Natural killer cell (primary cell): ENCODE measurements at regions not wholly inside any gene's neighbourhood (a gene's known extent, or its start where the extent isn't known, plus 50 kb on each side); places are given as distances from the start of the nearest gene placed in this dataset.

Experiments
- ATAC-seq, 3 donors: fragments of 150-1000 bp in 2 of 3; fragments of 200-7000 bp in 1 of 3; cut with Tn5 transposase; 1 replicate in 1 of 3; 2 replicates in 2 of 3; pipeline ENCODE4 v1.10.0; 2021; ENCODE audit warnings: mild to moderate bottlenecking in 2 of 3, moderate library complexity in 2 of 3
- DNase-seq, 2 donors: peaks; one replicate each; pipeline versions ENCODE4 v3.0.0 to v3.0.0-alpha.2; 2013 to 2021; ENCODE audit warnings: mixed read lengths in 1 of 2
- H3K27ac ChIP-seq: one replicate; pipeline ENCODE4 v1.5.1; 2013; ENCODE audit warnings: mild to moderate bottlenecking, low read length
- H3K27me3 ChIP-seq: one replicate; pipeline ENCODE4 v1.6.1; 2013; ENCODE audit warnings: low read length; ENCODE audit not compliant: control insufficient read depth, insufficient read depth
- H3K36me3 ChIP-seq: one replicate; pipeline ENCODE4 v1.6.1; 2013; ENCODE audit warnings: low read length; ENCODE audit not compliant: control insufficient read depth, insufficient read depth
- H3K4me1 ChIP-seq: one replicate; pipeline ENCODE4 v1.6.1; 2013; ENCODE audit warnings: low read length; ENCODE audit not compliant: control insufficient read depth, insufficient read depth
- H3K4me3 ChIP-seq: one replicate; pipeline ENCODE4 v1.5.1; 2013; ENCODE audit warnings: low read length
- H3K9me3 ChIP-seq: one replicate; pipeline ENCODE4 v1.6.1; 2013; ENCODE audit warnings: low read length; ENCODE audit not compliant: control insufficient read depth, insufficient read depth
- H3K27ac Mint-ChIP-seq, 2 donors: one replicate each; pipeline ENCODE4 v1.8.0; 2022; ENCODE audit warnings: mild to moderate bottlenecking in 2 of 2, mixed read lengths in 2 of 2, moderate library complexity in 1 of 2
- H3K27me3 Mint-ChIP-seq, 2 donors: one replicate each; pipeline ENCODE4 v1.8.0; 2022; ENCODE audit warnings: low read depth in 2 of 2, mixed read lengths in 2 of 2
- H3K36me3 Mint-ChIP-seq: one replicate; pipeline ENCODE4 v1.8.0; 2022; ENCODE audit warnings: mixed read lengths
- H3K4me1 Mint-ChIP-seq, 2 donors: one replicate each; pipeline ENCODE4 v1.8.0; 2022; ENCODE audit warnings: mixed read lengths in 2 of 2
- H3K4me3 Mint-ChIP-seq: one replicate; pipeline ENCODE4 v1.8.0; 2022; ENCODE audit warnings: mild to moderate bottlenecking, moderate library complexity, mixed read lengths
- H3K9me3 Mint-ChIP-seq, 2 donors: one replicate each; pipeline ENCODE4 v1.8.0; 2022; ENCODE audit warnings: mixed read lengths in 2 of 2
- CTCF ChIP-seq: fragments of 200-600 bp; IDR thresholded peaks from one replicate; pipeline ENCODE4 v1.8.0; 2022; ENCODE audit warnings: antibody characterized with exemption
- WGBS: methylation state at CpG from one replicate; pipeline ENCODE4 v1.1.7; 2013; ENCODE audit warnings: missing lambda C conversion rate; ENCODE audit not compliant: insufficient coverage; 5-methylcytosine and 5-hydroxymethylcytosine counted together
- intact Hi-C: fragments of 100-400 bp; cut with micrococcal nuclease; formaldehyde crosslinking; loops from one replicate; pipeline ENCODE4 v1.14.2; 2022

GRCh38 chr6:149130090-149130489 is 187.4 kb upstream of the TAB2 start:
- ATAC-seq = no peak
- Histone ChIP-seq H3K4me3 (no peak overlapping the region), H3K9me3 (no peaks in the 10 kb centered on the region), H3K4me1 (peaks cover 5% of the 10 kb centered on the region), H3K36me3 (no peaks in the 10 kb centered on the region), H3K27ac (no peak overlapping the region), H3K27me3 (no peaks in the 10 kb centered on the region)
- Mint-ChIP-seq H3K27ac (no peak overlapping the region), H3K27me3 (peaks cover 0 to 11% of the 10 kb centered on the region in 2 donors), H3K36me3 (no peaks in the 10 kb centered on the region), H3K4me1 (peaks cover 0 to 5% of the 10 kb centered on the region in 2 donors), H3K4me3 (no peak overlapping the region), H3K9me3 (no peaks in the 10 kb centered on the region)
- no peak for DNase-seq
- intact Hi-C loops = no loop called here
- no peak for TF ChIP-seq CTCF
- 100% methylated on average over 1 of the region's 1 CpG for WGBS

- intact Hi-C loops = no loop called here
- WGBS = 94% methylated on average over 7 of the region's 7 CpGs
- H3K4me1 Mint-ChIP-seq = peaks cover 0 to 5% of the 10 kb centered on the region in 2 donors
Measured at GRCh38 chr6:149130508-149130907, 187.0 kb upstream of the TAB2 start.

GRCh38 chr6:149131891-149132290 is 185.6 kb upstream of the TAB2 start:
- ATAC-seq (no peak), DNase-seq (no peak)
- intact Hi-C loops = no loop called here
- Mint-ChIP-seq H3K9me3 (no peaks in the 10 kb centered on the region), H3K27ac (no peak overlapping the region), H3K36me3 (no peaks in the 10 kb centered on the region), H3K4me1 (peaks cover 0 to 5% of the 10 kb centered on the region in 2 donors), H3K27me3 (peaks cover 0 to under 1% of the 10 kb centered on the region in 2 donors), H3K4me3 (no peak overlapping the region)
- H3K27ac ChIP-seq = no peak overlapping the region
- H3K4me3 ChIP-seq = no peak overlapping the region
- H3K9me3 ChIP-seq = no peaks in the 10 kb centered on the region
- H3K36me3 ChIP-seq = no peaks in the 10 kb centered on the region
- 75% methylated on average over 4 of the region's 4 CpGs for WGBS
- H3K4me1 ChIP-seq = peaks cover 5% of the 10 kb centered on the region
- no peaks in the 10 kb centered on the region for H3K27me3 ChIP-seq
- TF ChIP-seq CTCF = no peak

More at GRCh38 chr6:149130508-149130907, 187.0 kb upstream of the TAB2 start:
- ATAC-seq (no peak), DNase-seq (no peak)
- Histone ChIP-seq H3K4me3 (no peak overlapping the region), H3K27me3 (no peaks in the 10 kb centered on the region), H3K36me3 (no peaks in the 10 kb centered on the region), H3K9me3 (no peaks in the 10 kb centered on the region), H3K27ac (no peak overlapping the region), H3K4me1 (peaks cover 5% of the 10 kb centered on the region)
- Mint-ChIP-seq H3K4me3 (no peak overlapping the region), H3K9me3 (no peaks in the 10 kb centered on the region), H3K36me3 (no peaks in the 10 kb centered on the region), H3K27me3 (peaks cover 0 to 8% of the 10 kb centered on the region in 2 donors), H3K27ac (no peak overlapping the region)
- no peak for TF ChIP-seq CTCF

GRCh38 chr6:149132336-149132735 is 185.2 kb upstream of the TAB2 start:
- no peaks in the 10 kb centered on the region for H3K36me3 Mint-ChIP-seq
- no peak for ATAC-seq
- no peak for DNase-seq
- H3K4me1 Mint-ChIP-seq = peaks cover 0 to 5% of the 10 kb centered on the region in 2 donors
- no peak for TF ChIP-seq CTCF
- intact Hi-C loops = no loop called here
- no peak overlapping the region for H3K27ac Mint-ChIP-seq
- peaks cover 5% of the 10 kb centered on the region for H3K4me1 ChIP-seq
- H3K27me3 ChIP-seq = no peaks in the 10 kb centered on the region
- no peaks in the 10 kb centered on the region for H3K27me3 Mint-ChIP-seq
- H3K9me3 Mint-ChIP-seq = no peaks in the 10 kb centered on the region
- no peaks in the 10 kb centered on the region for H3K9me3 ChIP-seq
- H3K4me3 Mint-ChIP-seq = no peak overlapping the region
- no peaks in the 10 kb centered on the region for H3K36me3 ChIP-seq
- no peak overlapping the region for H3K4me3 ChIP-seq
- 81% methylated on average over 3 of the region's 3 CpGs for WGBS
- H3K27ac ChIP-seq = no peak overlapping the region
